ENCODE measurements at regions not wholly inside any gene's neighbourhood (a gene's known extent, or its start where the extent isn't known, plus 50 kb on each side); places are given as distances from the start of the nearest gene placed in this dataset.

DNA sequence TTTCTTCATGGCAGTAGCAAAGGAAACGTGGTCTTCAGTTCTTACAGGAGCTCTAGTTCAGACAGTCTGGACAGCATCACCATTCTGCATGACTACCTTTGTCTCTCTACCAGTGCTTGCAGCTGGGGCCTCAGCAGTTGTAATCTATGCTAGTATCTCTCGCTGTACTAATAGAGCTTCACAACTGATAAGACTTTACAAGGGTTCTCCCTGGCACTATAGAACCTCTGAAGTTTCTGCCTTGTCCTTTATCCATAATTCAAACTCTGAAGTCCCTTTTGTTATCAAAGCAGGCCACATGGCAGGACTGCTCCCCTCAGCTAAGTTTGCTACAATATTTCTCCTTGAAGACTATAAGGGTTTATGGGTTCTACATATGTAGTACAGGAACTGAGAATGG, 842.1 kb upstream of the ADGRB3 start:
- TF ChIP-seq, protein P1, sequence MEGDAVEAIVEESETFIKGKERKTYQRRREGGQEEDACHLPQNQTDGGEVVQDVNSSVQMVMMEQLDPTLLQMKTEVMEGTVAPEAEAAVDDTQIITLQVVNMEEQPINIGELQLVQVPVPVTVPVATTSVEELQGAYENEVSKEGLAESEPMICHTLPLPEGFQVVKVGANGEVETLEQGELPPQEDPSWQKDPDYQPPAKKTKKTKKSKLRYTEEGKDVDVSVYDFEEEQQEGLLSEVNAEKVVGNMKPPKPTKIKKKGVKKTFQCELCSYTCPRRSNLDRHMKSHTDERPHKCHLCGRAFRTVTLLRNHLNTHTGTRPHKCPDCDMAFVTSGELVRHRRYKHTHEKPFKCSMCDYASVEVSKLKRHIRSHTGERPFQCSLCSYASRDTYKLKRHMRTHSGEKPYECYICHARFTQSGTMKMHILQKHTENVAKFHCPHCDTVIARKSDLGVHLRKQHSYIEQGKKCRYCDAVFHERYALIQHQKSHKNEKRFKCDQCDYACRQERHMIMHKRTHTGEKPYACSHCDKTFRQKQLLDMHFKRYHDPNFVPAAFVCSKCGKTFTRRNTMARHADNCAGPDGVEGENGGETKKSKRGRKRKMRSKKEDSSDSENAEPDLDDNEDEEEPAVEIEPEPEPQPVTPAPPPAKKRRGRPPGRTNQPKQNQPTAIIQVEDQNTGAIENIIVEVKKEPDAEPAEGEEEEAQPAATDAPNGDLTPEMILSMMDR (IDR thresholded peaks at IDR 0.05), result no peak
- TF ChIP-seq POLR2AphosphoS5 (IDR thresholded peaks at IDR 0.05), result no peak
- TF ChIP-seq POLR2A (IDR thresholded peaks at IDR 0.05), result no peak
- TF ChIP-seq EP300 (IDR thresholded peaks at IDR 0.05; ENCODE audit: low read depth), result no peak
